IMR-90 (cell line): ENCODE measurements at regions not wholly inside any gene's neighbourhood (a gene's known extent, or its start where the extent isn't known, plus 50 kb on each side); places are given as distances from the start of the nearest gene placed in this dataset.
A peak's percentile ranks its signal among the peaks of the same experiment; 100 is the strongest.

Experiments used
- ATAC-seq: fragments of 200-7000 bp; cut with Tn5 transposase; 2 replicates; pipeline ENCODE4 v1.9.1; 2020; ENCODE audit warnings: low read depth, mild to moderate bottlenecking, moderate library complexity
- BruUV-seq: library from RNA; stranded (reverse); fragments of 400-500 nt; replicated peaks from 2 replicates; lab custom pipeline; 2021; lab: Mats Ljungman, UMichigan
- CTCF ChIA-PET: fragments of 300-600 bp; formaldehyde crosslinking; extraction: SDS; loops from one replicate; lab custom pipeline; 2021; ENCODE audit warnings: antibody characterized with exemption; lab: Yijun Ruan, JAX
- POLR2A ChIA-PET: fragments of 300-600 bp; sonication (Branson Sonifier 250); formaldehyde crosslinking; loops from one replicate; lab custom pipeline; 2022; ENCODE audit warnings: antibody characterized with exemption; ENCODE audit not compliant: unreplicated experiment; lab: Charles Lee
- DNase-seq: peaks from one replicate; pipeline ENCODE4 v3.0.0; 2013
- H2AFZ ChIP-seq: replicated peaks from 2 replicates; pipeline ENCODE3; 2013; ENCODE audit warnings: low read length, mild to moderate bottlenecking; ENCODE audit not compliant: poor library complexity
- H2AK5ac ChIP-seq: 2 replicates; pipeline ENCODE4 v1.6.1; 2013; ENCODE audit warnings: low read depth, low read length, inconsistent platforms
- H2AK9ac ChIP-seq: replicated peaks from 2 replicates; pipeline ENCODE3; 2013; ENCODE audit warnings: mild to moderate bottlenecking, low read depth, low read length, moderate library complexity; ENCODE audit not compliant: poor library complexity
- H2BK120ac ChIP-seq: 2 replicates; pipeline ENCODE4 v1.6.1; 2013; ENCODE audit warnings: low read depth, low read length, inconsistent platforms
- H2BK15ac ChIP-seq: 3 replicates; pipeline ENCODE4 v1.6.1; 2013; ENCODE audit warnings: low read depth, low read length, inconsistent platforms
- H2BK20ac ChIP-seq: 2 replicates; pipeline ENCODE4 v1.6.1; 2013; ENCODE audit warnings: low read depth, mild to moderate bottlenecking, inconsistent platforms, low read length, moderate library complexity
- H2BK5ac ChIP-seq: 2 replicates; pipeline ENCODE4 v1.6.1; 2013; ENCODE audit warnings: mild to moderate bottlenecking, low read depth, low read length, inconsistent platforms; ENCODE audit not compliant: poor library complexity, severe bottlenecking
- H3K14ac ChIP-seq: replicated peaks from 2 replicates; pipeline ENCODE4 v1.6.1; 2013; ENCODE audit warnings: low read depth, low read length, inconsistent platforms
- H3K18ac ChIP-seq: 2 replicates; pipeline ENCODE4 v1.6.1; 2013; ENCODE audit warnings: low read depth, low read length, control low read depth
- H3K23ac ChIP-seq: 2 replicates; pipeline ENCODE4 v1.6.1; 2013; ENCODE audit warnings: low read depth, low read length, inconsistent platforms
- H3K27ac ChIP-seq: 2 replicates; pipeline ENCODE4 v1.5.1; 2013; ENCODE audit warnings: mild to moderate bottlenecking, control low read depth, low read length; ENCODE audit not compliant: insufficient read depth
- H3K27me3 ChIP-seq: 2 replicates; pipeline ENCODE4 v1.6.1; 2013; ENCODE audit warnings: low read length; ENCODE audit not compliant: control insufficient read depth, insufficient read depth
- H3K36me3 ChIP-seq: 2 replicates; pipeline ENCODE4 v1.6.1; 2013; ENCODE audit warnings: low read length, mixed read lengths; ENCODE audit not compliant: control insufficient read depth, insufficient read depth
- H3K4ac ChIP-seq: 2 replicates; pipeline ENCODE4 v1.6.1; 2013; ENCODE audit warnings: low read depth, low read length, inconsistent platforms
- H3K4me1 ChIP-seq: 2 replicates; pipeline ENCODE4 v1.6.1; 2013; ENCODE audit warnings: low read length, mixed read lengths; ENCODE audit not compliant: control insufficient read depth, insufficient read depth
- H3K4me2 ChIP-seq: 2 replicates; pipeline ENCODE4 v1.6.1; 2013; ENCODE audit warnings: low read depth, mild to moderate bottlenecking, control low read depth, low read length, moderate library complexity
- H3K4me3 ChIP-seq: 2 replicates; pipeline ENCODE4 v1.5.1; 2013; ENCODE audit warnings: low read depth, mild to moderate bottlenecking, control low read depth, low read length, moderate library complexity; ENCODE audit not compliant: insufficient read depth
- H3K56ac ChIP-seq: 2 replicates; pipeline ENCODE4 v1.6.1; 2013; ENCODE audit warnings: low read length, inconsistent platforms; ENCODE audit not compliant: insufficient read depth; ENCODE audit errors: extremely low read depth
- H3K79me1 ChIP-seq, 2 experiments: 2 replicates each; pipeline ENCODE4 v1.6.1; 2013; ENCODE audit warnings: low read length in 2 of 2, inconsistent platforms in 1 of 2, low read depth in 1 of 2
- H3K9ac ChIP-seq: 2 replicates; pipeline ENCODE4 v1.6.1; 2013; ENCODE audit warnings: low read depth, low read length, control low read depth
- H3K9me1 ChIP-seq: 2 replicates; pipeline ENCODE4 v1.6.1; 2013; ENCODE audit warnings: low read length, inconsistent platforms; ENCODE audit not compliant: insufficient read depth
- H3K9me3 ChIP-seq: 2 replicates; pipeline ENCODE4 v1.6.1; 2013; ENCODE audit warnings: low read length; ENCODE audit not compliant: control insufficient read depth, insufficient read depth
- H4K20me1 ChIP-seq: 2 replicates; pipeline ENCODE4 v1.6.1; 2013; ENCODE audit warnings: low read length, inconsistent platforms; ENCODE audit not compliant: insufficient read depth
- H4K5ac ChIP-seq: 2 replicates; pipeline ENCODE4 v1.6.1; 2013; ENCODE audit warnings: mild to moderate bottlenecking, low read depth, low read length, control low read depth
- H4K8ac ChIP-seq, 2 experiments: 2 replicates each; pipeline ENCODE4 v1.6.1; 2013; ENCODE audit warnings: low read depth in 2 of 2, low read length in 2 of 2, control low read depth in 1 of 2, inconsistent platforms in 1 of 2
- H4K91ac ChIP-seq: 2 replicates; pipeline ENCODE4 v1.6.1; 2013; ENCODE audit warnings: low read depth, low read length, inconsistent platforms; ENCODE audit not compliant: insufficient read depth
- BHLHE40 ChIP-seq: fragments of 150-350 bp; IDR thresholded peaks from 2 replicates; pipeline ENCODE4 v1.6.1; 2016; ENCODE audit warnings: mild to moderate bottlenecking, low read depth, low read length
- CEBPB ChIP-seq: IDR thresholded peaks from 2 replicates; pipeline ENCODE4 v1.6.1; 2012; ENCODE audit warnings: low read depth, low read length, improper control_type of control experiment
- CHD1 ChIP-seq: IDR thresholded peaks from 2 replicates; pipeline ENCODE4 v1.6.1; 2012; ENCODE audit warnings: low read depth, low read length, improper control_type of control experiment
- CTCF ChIP-seq: conservative IDR thresholded peaks from 2 replicates; pipeline ENCODE4 v1.5.1; 2012; ENCODE audit warnings: mild to moderate bottlenecking, low read depth, low read length, improper control_type of control experiment
- ELK1 ChIP-seq: fragments of 150-350 bp; IDR thresholded peaks from 2 replicates; pipeline ENCODE4 v1.6.1; 2016; ENCODE audit warnings: low read depth, mild to moderate bottlenecking, low read length, moderate library complexity, borderline replicate concordance
- FOS ChIP-seq: fragments of 150-350 bp; IDR thresholded peaks from 2 replicates; pipeline ENCODE4 v1.6.1; 2016; ENCODE audit warnings: low read depth, low read length
- MAFK ChIP-seq: IDR thresholded peaks from 2 replicates; pipeline ENCODE4 v1.6.1; 2012; ENCODE audit warnings: low read depth, low read length, improper control_type of control experiment
- MAZ ChIP-seq: IDR thresholded peaks from 2 replicates; pipeline ENCODE4 v1.6.1; 2012; ENCODE audit warnings: low read depth, mild to moderate bottlenecking, low read length, improper control_type of control experiment, moderate library complexity, borderline replicate concordance
- MXI1 ChIP-seq: IDR thresholded peaks from 2 replicates; pipeline ENCODE4 v1.6.1; 2012; ENCODE audit warnings: low read depth, mild to moderate bottlenecking, low read length, moderate library complexity, borderline replicate concordance
- NFE2L2 ChIP-seq: fragments of 150-350 bp; IDR thresholded peaks from 2 replicates; pipeline ENCODE4 v1.6.1; 2016; ENCODE audit warnings: low read depth, mild to moderate bottlenecking, low read length
- POLR2A ChIP-seq: IDR thresholded peaks from 2 replicates; pipeline ENCODE4 v1.6.1; 2012; ENCODE audit warnings: mild to moderate bottlenecking, low read depth, low read length
- RAD21 ChIP-seq: IDR thresholded peaks from 2 replicates; pipeline ENCODE4 v1.6.1; 2012; ENCODE audit warnings: low read length, improper control_type of control experiment
- RCOR1 ChIP-seq: IDR thresholded peaks from 2 replicates; pipeline ENCODE4 v1.6.1; 2012; ENCODE audit warnings: mild to moderate bottlenecking, low read length, improper control_type of control experiment; ENCODE audit not compliant: insufficient replicate concordance
- RFX5 ChIP-seq: IDR thresholded peaks from 2 replicates; pipeline ENCODE4 v1.8.0; 2012; ENCODE audit warnings: low read depth, mild to moderate bottlenecking, low read length, moderate library complexity
- SMC3 ChIP-seq: fragments of 150-350 bp; IDR thresholded peaks from 2 replicates; pipeline ENCODE4 v1.6.1; 2016; ENCODE audit warnings: low read depth, mild to moderate bottlenecking, antibody characterized with exemption, low read length, moderate library complexity
- USF2 ChIP-seq: fragments of 150-350 bp; IDR thresholded peaks from 2 replicates; pipeline ENCODE4 v1.6.1; 2017; ENCODE audit warnings: mild to moderate bottlenecking, antibody characterized with exemption, low read length, low read depth
- WGBS, 2 experiments: methylation state at CpG; one replicate each; pipeline versions ENCODE4 v1.1.5 to v1.1.7; 2013; ENCODE audit warnings: missing lambda C conversion rate in 2 of 2; ENCODE audit not compliant: insufficient read length in 1 of 2; ENCODE audit errors: extremely low coverage in 2 of 2; 5-methylcytosine and 5-hydroxymethylcytosine counted together
- dilution Hi-C: fragments of 300-500 bp; cut with HindIII; formaldehyde crosslinking; loops from one replicate; pipeline ENCODE4 v1.14.3; 2018; ENCODE audit warnings: low sequenced_read_pairs; ENCODE audit not compliant: unreplicated experiment
- in situ Hi-C: fragments of 300-500 bp; cut with MboI; formaldehyde crosslinking; loops from 3 replicates; pipeline ENCODE4 v1.14.3; 2019; ENCODE audit warnings: low sequenced_read_pairs, inconsistent platforms, mixed read lengths
- intact Hi-C: fragments of 100-400 bp; cut with micrococcal nuclease; formaldehyde crosslinking; loops from 2 replicates; pipeline ENCODE4 v1.10.0; 2022

GRCh38 chr15:79184465-79184892 lies 93.9 kb upstream of the RASGRF1 start:
- in situ Hi-C loops (loop anchor here (5.0 kb wide), 2 partner anchors 157 to 272 kb away; no protein-coding TSS in a partner anchor), intact Hi-C loops (loop anchor here (1.0 kb wide), 4 partner anchors 156 to 546 kb away; no protein-coding TSS in a partner anchor), dilution Hi-C loops (no loop called here)
- Histone ChIP-seq H3K9me1 (no peaks in the 10 kb centered on the region), H2AK9ac (no peak overlapping the region), H3K4me3 (no peak overlapping the region), H3K4me1 (no peaks in the 10 kb centered on the region), H3K4ac (no peak overlapping the region), H3K56ac (no peak overlapping the region), H3K14ac (no peak overlapping the region), H2BK20ac (no peak overlapping the region), H4K8ac (no peak overlapping the region), H4K5ac (no peak overlapping the region), H3K79me1 (no peaks in the 10 kb centered on the region), H2AK5ac (no peak overlapping the region), H2BK15ac (no peak overlapping the region), H3K36me3 (no peaks in the 10 kb centered on the region), H2AFZ (no peak overlapping the region), H4K20me1 (no peaks in the 10 kb centered on the region), H2BK120ac (no peak overlapping the region), H2BK5ac (no peak overlapping the region), H4K91ac (no peak overlapping the region), H3K27ac (no peak overlapping the region), H3K9me3 (no peaks in the 10 kb centered on the region), H3K9ac (no peak overlapping the region), H3K27me3 (no peaks in the 10 kb centered on the region; the same call in none of the 2 replicates), H3K23ac (no peak overlapping the region), H3K18ac (no peak overlapping the region), H3K4me2 (no peak overlapping the region)
- TF ChIP-seq CTCF = peak; percentile 92
- TF ChIP-seq MAZ = no peak
- peak; percentile 91 for TF ChIP-seq SMC3
- no peak for TF ChIP-seq BHLHE40
- TF ChIP-seq CEBPB = no peak
- no peak for TF ChIP-seq FOS
- TF ChIP-seq MAFK = no peak
- TF ChIP-seq NFE2L2 = no peak
- TF ChIP-seq RFX5 = no peak
- no peak for TF ChIP-seq ELK1
- no peak for TF ChIP-seq POLR2A
- no peak for TF ChIP-seq MXI1
- TF ChIP-seq USF2 = no peak
- peak; percentile 84 for TF ChIP-seq RAD21
- no peak for TF ChIP-seq RCOR1
- no peak for TF ChIP-seq CHD1
- ChIA-PET CTCF (interaction anchor here (0.6 to 2.6 kb wide), 13 partner anchors 9 to 278 kb away, joined by 3 to 22 read pairs (median 3); no protein-coding TSS in a partner anchor), POLR2A (no interaction called here)
- no CpG with 5 or more reads among the region's 4 CpGs for WGBS, 2 experiments
- peak; percentile 80 for ATAC-seq
- peak; percentile 55 for DNase-seq
- no TSS peak for BruUV-seq
